ENCODE measurements at regions not wholly inside any gene's neighbourhood (a gene's known extent, or its start where the extent isn't known, plus 50 kb on each side); places are given as distances from the start of the nearest gene placed in this dataset.
A peak's percentile ranks its signal among the peaks of the same experiment; 100 is the strongest.

DNA sequence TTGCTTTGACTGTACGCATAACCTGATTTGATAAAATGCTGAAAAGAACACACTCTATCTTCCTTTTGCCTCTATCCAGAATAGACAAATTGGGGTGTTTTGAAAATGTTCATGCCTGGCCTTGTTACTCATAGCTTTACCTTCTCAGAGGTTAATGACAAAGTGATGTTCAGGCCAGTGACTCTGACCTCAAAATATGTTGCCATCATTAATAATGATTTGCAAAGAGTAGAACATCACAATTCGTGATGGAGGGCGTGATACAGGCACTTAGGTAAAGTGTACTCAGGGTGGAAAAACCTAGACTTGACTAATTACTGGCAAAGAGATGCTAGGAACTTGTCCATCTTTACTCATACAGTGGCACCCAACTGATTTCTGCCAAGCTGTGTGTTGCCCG is 656.6 kb upstream of the SOX9 start:
- intact Hi-C loops (cut with DNase I; ENCODE audit: low total_unique reads), result no loop called here
- H3K27me3 ChIP-seq, result no peaks in the 10 kb centered on the region
- H3K4me3 ChIP-seq, result no peak overlapping the region
- H3K9me3 ChIP-seq, result no peaks in the 10 kb centered on the region
- H3K27ac ChIP-seq, result no peak overlapping the region
- no peaks in the 10 kb centered on the region for H3K36me3 ChIP-seq
- no peaks in the 10 kb centered on the region for H3K4me1 ChIP-seq
- no peak for DNase-seq
- 77 to 89% (median 82%) methylated on average over 4 of the region's 4 CpGs for WGBS, 5 donors
- TF ChIP-seq POLR2AphosphoS5 (IDR thresholded peaks at IDR 0.05) (no peak), CTCF (IDR thresholded peaks at IDR 0.05) (no peak), POLR2A (IDR thresholded peaks at IDR 0.05) (no peak), EP300 (IDR thresholded peaks at IDR 0.05) (no peak)

- H3K4me3 ChIP-seq, result no peak overlapping the region
- intact Hi-C loops (cut with DNase I; ENCODE audit: low total_unique reads), result no loop called here
- DNase-seq, result no peak
- H3K9me3 ChIP-seq, result no peaks in the 10 kb centered on the region
- H3K36me3 ChIP-seq, result no peaks in the 10 kb centered on the region
- no peak overlapping the region for H3K27ac ChIP-seq
- no peaks in the 10 kb centered on the region for H3K27me3 ChIP-seq
- no peaks in the 10 kb centered on the region for H3K4me1 ChIP-seq
- no peak for TF ChIP-seq POLR2A (IDR thresholded peaks at IDR 0.05)
- TF ChIP-seq EP300 (IDR thresholded peaks at IDR 0.05), result no peak
- WGBS, 5 donors, result 72 to 77% (median 77%) methylated on average over 5 of the region's 5 CpGs
Measured at GRCh38 chr17:71464751-71465150, 656.1 kb upstream of the SOX9 start.

GRCh38 chr17:71467719-71468118 is 653.1 kb upstream of the SOX9 start:
- H3K9me3 ChIP-seq, result no peaks in the 10 kb centered on the region
- TF ChIP-seq POLR2AphosphoS5 (IDR thresholded peaks at IDR 0.05) (no peak), CTCF (IDR thresholded peaks at IDR 0.05) (no peak), EP300 (IDR thresholded peaks at IDR 0.05) (no peak), POLR2A (IDR thresholded peaks at IDR 0.05) (no peak)
- H3K4me1 ChIP-seq, result no peaks in the 10 kb centered on the region
- H3K27me3 ChIP-seq, result no peaks in the 10 kb centered on the region
- no peak overlapping the region for H3K4me3 ChIP-seq
- no peak for DNase-seq
- no peaks in the 10 kb centered on the region for H3K36me3 ChIP-seq
- intact Hi-C loops (cut with DNase I; ENCODE audit: low total_unique reads), result no loop called here
- WGBS, 5 donors, result 73 to 90% (median 82%) methylated on average over 2 of the region's 2 CpGs
- H3K27ac ChIP-seq, result no peak overlapping the region

DNA sequence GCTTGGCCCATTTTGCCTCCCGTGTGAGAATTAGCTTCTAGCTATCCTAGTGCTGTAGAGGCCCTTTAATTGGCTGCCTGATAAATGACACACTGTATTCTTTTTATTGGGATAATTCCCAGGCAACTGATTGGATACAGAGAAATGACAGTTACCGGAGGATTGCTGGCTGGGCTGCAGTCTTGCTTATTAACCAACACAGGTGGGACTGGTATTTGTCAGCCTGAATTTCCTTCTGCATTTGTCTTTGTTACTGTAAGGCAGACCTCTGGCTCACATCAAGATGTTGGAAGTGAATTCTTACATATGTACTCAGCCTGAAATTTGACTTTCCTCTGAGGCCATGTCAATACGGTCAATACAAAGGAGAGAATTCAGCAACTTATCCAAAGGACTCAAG is 650.8 kb upstream of the SOX9 start:
- intact Hi-C loops (cut with DNase I; ENCODE audit: low total_unique reads), result loop anchor here (10.0 kb wide), 1 partner anchor 1075 kb away; no protein-coding TSS in a partner anchor
- Histone ChIP-seq H3K4me1 (no peaks in the 10 kb centered on the region), H3K27ac (no peak overlapping the region), H3K4me3 (no peak overlapping the region), H3K27me3 (no peaks in the 10 kb centered on the region), H3K36me3 (no peaks in the 10 kb centered on the region), H3K9me3 (no peaks in the 10 kb centered on the region)
- DNase-seq, result no peak
- TF ChIP-seq POLR2AphosphoS5 (IDR thresholded peaks at IDR 0.05) (no peak), CTCF (IDR thresholded peaks at IDR 0.05) (no peak), POLR2A (IDR thresholded peaks at IDR 0.05) (no peak), EP300 (IDR thresholded peaks at IDR 0.05) (no peak)
- WGBS, 5 donors, result 81 to 100% (median 90%) methylated on average over 3 of the region's 3 CpGs

DNA sequence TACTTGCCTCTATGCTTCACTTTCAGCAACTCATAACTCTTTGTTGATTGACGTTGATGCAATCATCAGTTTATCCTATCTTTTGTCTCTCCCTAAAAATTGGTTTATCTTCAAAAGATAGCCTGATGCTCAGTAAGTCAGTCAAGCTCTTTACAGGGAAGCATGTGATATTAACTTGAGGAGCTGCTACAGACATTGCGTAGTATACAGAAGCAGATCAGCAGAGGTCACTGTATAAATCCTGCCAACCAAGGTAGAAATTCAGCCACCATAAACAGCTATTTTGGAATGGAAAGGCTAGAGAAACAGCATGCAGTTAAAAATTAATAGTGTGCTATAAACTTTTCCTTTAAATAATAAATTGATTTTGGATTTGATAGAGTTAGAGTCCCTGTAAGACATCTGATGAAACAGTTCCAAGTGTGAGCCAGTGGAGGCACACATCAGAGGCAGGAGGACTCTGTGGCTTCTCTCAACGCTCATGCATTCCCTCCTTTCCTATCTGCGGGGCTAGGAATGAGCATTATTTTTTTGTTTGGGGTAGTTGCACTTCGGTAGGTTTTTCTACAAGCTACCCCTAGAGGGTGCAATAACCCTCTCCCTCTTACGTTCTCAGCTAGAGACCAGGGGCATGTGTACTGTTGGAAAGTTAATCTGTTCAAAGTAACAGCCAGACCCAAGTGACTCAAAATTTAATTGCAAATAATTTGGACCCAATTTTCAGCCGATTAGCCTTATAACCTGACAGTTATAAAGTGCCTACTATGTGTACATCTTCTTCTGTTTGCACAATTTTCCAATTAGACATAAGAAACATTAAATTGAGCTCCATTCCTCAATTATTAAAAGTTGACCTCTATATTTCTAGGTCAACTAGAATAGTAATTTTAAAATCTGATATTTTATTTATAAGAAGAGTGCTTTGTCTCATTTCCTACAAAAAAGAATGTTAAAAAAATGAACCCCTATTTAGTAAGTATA is 647.7 kb upstream of the SOX9 start:
- Histone ChIP-seq H3K36me3 (no peaks in the 10 kb centered on the region), H3K9me3 (no peaks in the 10 kb centered on the region), H3K4me3 (no peak overlapping the region), H3K27me3 (no peaks in the 10 kb centered on the region), H3K27ac (no peak overlapping the region), H3K4me1 (no peaks in the 10 kb centered on the region)
- 26 to 29% (median 26%) methylated on average over 7 of the region's 7 CpGs for WGBS, 5 donors
- TF ChIP-seq POLR2A (IDR thresholded peaks at IDR 0.05) (no peak), CTCF (IDR thresholded peaks at IDR 0.05) (peak in 3 of 7 experiments; percentile 40 to 54 (median 50))
- intact Hi-C loops (cut with DNase I; ENCODE audit: low total_unique reads), result loop anchor here (10.0 kb wide), 1 partner anchor 1072 kb away; no protein-coding TSS in a partner anchor
- DNase-seq, result peak in 1 of 2 donors; percentile 79

Data from stomach (tissue), 8 donors.